HL-60 (cell line): ENCODE measurements at regions not wholly inside any gene's neighbourhood (a gene's known extent, or its start where the extent isn't known, plus 50 kb on each side); places are given as distances from the start of the nearest gene placed in this dataset.

Experiments
- DNase-seq, 2 experiments: peaks; one replicate each; pipeline ENCODE4 v3.0.0-alpha.2; 2010 to 2020; ENCODE audit warnings: low read depth in 1 of 2, low spot score in 1 of 2
- H3K27ac ChIP-seq: fragments of 250-450 bp; sonication (Bioruptor Pico); replicated peaks from 2 replicates; pipeline ENCODE4 v1.5.1; 2020; ENCODE audit warnings: mild to moderate bottlenecking, moderate library complexity
- H3K27me3 ChIP-seq: fragments of 250-450 bp; sonication (Bioruptor Pico); 2 replicates; pipeline ENCODE4 v1.5.1; 2021; ENCODE audit warnings: mild to moderate bottlenecking, moderate library complexity; ENCODE audit not compliant: insufficient read depth, poor library complexity, severe bottlenecking
- H3K4me3 ChIP-seq: replicated peaks from 2 replicates; pipeline ENCODE4 v1.5.1; 2011; ENCODE audit warnings: mild to moderate bottlenecking, control low read depth, low read length; ENCODE audit not compliant: insufficient read depth
- CTCF ChIP-seq: IDR thresholded peaks from one replicate; pipeline ENCODE4 v1.5.1; 2011; ENCODE audit warnings: low read length, control low read depth, inconsistent platforms; ENCODE audit not compliant: insufficient read depth
- GABPA ChIP-seq: IDR thresholded peaks from 2 replicates; pipeline ENCODE4 v1.6.1; 2012; ENCODE audit warnings: low read depth
- POLR2AphosphoS5 ChIP-seq: IDR thresholded peaks from 2 replicates; pipeline ENCODE4 v1.6.1; 2012; ENCODE audit warnings: low read depth
- REST ChIP-seq: IDR thresholded peaks from 2 replicates; pipeline ENCODE4 v1.6.1; 2012; ENCODE audit warnings: low read depth; ENCODE audit not compliant: insufficient replicate concordance
- SPI1 ChIP-seq: IDR thresholded peaks from 2 replicates; pipeline ENCODE4 v1.6.1; 2012; ENCODE audit warnings: low read depth, mild to moderate bottlenecking, borderline replicate concordance

GRCh38 chr4:35730414-35730813, 513.9 kb downstream of the ARAP2 start:
- Histone ChIP-seq H3K4me3 (no peak overlapping the region), H3K27ac (no peak overlapping the region), H3K27me3 (no peaks in the 10 kb centered on the region)
- DNase-seq = no peak
- no peak for TF ChIP-seq POLR2AphosphoS5
- no peak for TF ChIP-seq SPI1
- no peak for TF ChIP-seq CTCF
- TF ChIP-seq REST = no peak
- TF ChIP-seq GABPA = no peak

- TF ChIP-seq SPI1 = no peak
- no peak for TF ChIP-seq POLR2AphosphoS5
- TF ChIP-seq GABPA = no peak
- no peak for TF ChIP-seq CTCF
- TF ChIP-seq REST = no peak
- H3K4me3 ChIP-seq = no peak overlapping the region
- H3K27me3 ChIP-seq = no peaks in the 10 kb centered on the region
- DNase-seq = no peak
- no peak overlapping the region for H3K27ac ChIP-seq
Observed at GRCh38 chr4:35734381-35735098, 509.8 kb downstream of the ARAP2 start.

GRCh38 chr4:35739308-35739707, 505.0 kb downstream of the ARAP2 start:
- no peak for TF ChIP-seq REST
- no peak for TF ChIP-seq SPI1
- no peak for TF ChIP-seq CTCF
- no peak for TF ChIP-seq GABPA
- no peak for TF ChIP-seq POLR2AphosphoS5
- no peak overlapping the region for H3K4me3 ChIP-seq
- no peak overlapping the region for H3K27ac ChIP-seq
- no peak for DNase-seq
- no peaks in the 10 kb centered on the region for H3K27me3 ChIP-seq
